Adrenal gland (tissue), 9 donors: ENCODE measurements at regions not wholly inside any gene's neighbourhood (a gene's known extent, or its start where the extent isn't known, plus 50 kb on each side); places are given as distances from the start of the nearest gene placed in this dataset.

ENCODE experiments used
- DNase-seq, 7 donors: peaks; one replicate each; pipeline ENCODE4 v3.0.0-alpha.2; 2019 to 2020
- H3K27ac ChIP-seq, 5 donors: fragments of 200-600 bp; sonication (generic) in 4 of 5; 1 replicate in 3 of 5; 2 replicates in 2 of 5; pipeline versions ENCODE4 v1.5.1 to v1.8.0; 2016 to 2020; ENCODE audit warnings: mild to moderate bottlenecking in 1 of 5
- H3K27me3 ChIP-seq: fragments of 200-600 bp; 2 replicates; pipeline ENCODE4 v1.8.0; 2021
- H3K36me3 ChIP-seq, 2 donors: fragments of 200-600 bp; replicated peaks in 1 of 2; 1 replicate in 1 of 2; 2 replicates in 1 of 2; pipeline versions ENCODE4 v1.5.1 to v1.8.0; 2018 to 2022
- H3K4me1 ChIP-seq, 2 donors: fragments of 200-600 bp; replicated peaks in 1 of 2; 1 replicate in 1 of 2; 2 replicates in 1 of 2; pipeline versions ENCODE4 v1.5.1 to v1.8.0; 2018 to 2021
- H3K4me3 ChIP-seq, 4 donors: fragments of 200-600 bp; sonication (generic) in 3 of 4; one replicate each; pipeline ENCODE4 v1.5.1; 2016 to 2018
- H3K9me3 ChIP-seq, 3 donors: fragments of 200-600 bp; sonication (generic) in 1 of 3; replicated peaks in 1 of 3; 1 replicate in 2 of 3; 2 replicates in 1 of 3; pipeline versions ENCODE4 v1.5.1 to v1.8.0; 2016 to 2021
- POLR2A ChIP-seq, 2 donors: fragments of 450-650 bp; IDR thresholded peaks; one replicate each; pipeline ENCODE4 v1.6.1; 2017; ENCODE audit warnings: antibody characterized with exemption in 2 of 2, mild to moderate bottlenecking in 2 of 2, moderate library complexity in 1 of 2
- WGBS, 4 donors: extraction: QIAGEN DNeasy Blood & Tissue Kit in 2 of 4; methylation state at CpG; one replicate each; pipeline versions ENCODE4 v1.1.5 to v1.1.7; 2013 to 2017; 5-methylcytosine and 5-hydroxymethylcytosine counted together
- intact Hi-C, 2 donors: fragments of 100-400 bp; cut with DNase I; formaldehyde crosslinking; loops; one replicate each; pipeline versions ENCODE4 v1.14.1 to v1.15.0; 2022 to 2023
- TF ChIP-seq, protein P1 (sequence below), 6 experiments: fragments of 450-650 bp in 4 of 6; fragments of 200-600 bp in 2 of 6; sonication (generic) in 1 of 6; IDR thresholded peaks; 1 replicate in 5 of 6; 2 replicates in 1 of 6; pipeline versions ENCODE4 v1.5.1 to v1.8.0; 2016 to 2021; ENCODE audit warnings: antibody characterized with exemption in 6 of 6, mild to moderate bottlenecking in 2 of 6, moderate library complexity in 1 of 6
- donor health status: healthy with polysubstance abuse.
- donor health status: Bipolar disorder and iron deficiency.
- donor health status: DM: yes; HTN: yes; CAD: no.
- donor health status: DM: no; HTN: no; CAD: no.
- donor health status: DM: no; HTN: no; CAD: no.

DNA sequence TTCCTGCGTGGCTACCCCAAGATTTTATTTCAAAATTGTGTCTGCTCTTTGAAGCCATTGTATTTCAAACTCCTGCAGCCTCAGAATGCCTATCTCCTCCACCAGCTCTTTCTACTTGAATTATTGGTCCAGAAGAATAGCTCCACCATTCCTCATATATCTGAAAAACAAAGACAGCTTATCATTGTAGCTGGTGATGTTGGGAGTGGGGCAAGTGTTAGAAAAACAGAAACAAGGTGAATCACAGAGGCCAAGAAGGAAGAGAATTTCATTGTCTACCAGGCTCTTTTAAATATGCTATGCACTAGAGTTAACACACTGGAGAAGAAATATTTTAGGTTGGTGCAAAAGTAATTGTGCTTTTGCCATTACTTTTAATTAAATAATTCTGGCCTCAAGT, 307.9 kb upstream of the ROPN1 start:
- DNase-seq = no peak
- 94 to 100% (median 98%) methylated on average over 1 of the region's 1 CpG for WGBS, 4 donors
- Histone ChIP-seq H3K27me3 (no peaks in the 10 kb centered on the region), H3K36me3 (no peaks in the 10 kb centered on the region), H3K27ac (no peak overlapping the region), H3K4me1 (peaks cover 0 to 8% of the 10 kb centered on the region in 2 donors), H3K9me3 (no peaks in the 10 kb centered on the region), H3K4me3 (no peak overlapping the region)
- TF ChIP-seq, protein P1, sequence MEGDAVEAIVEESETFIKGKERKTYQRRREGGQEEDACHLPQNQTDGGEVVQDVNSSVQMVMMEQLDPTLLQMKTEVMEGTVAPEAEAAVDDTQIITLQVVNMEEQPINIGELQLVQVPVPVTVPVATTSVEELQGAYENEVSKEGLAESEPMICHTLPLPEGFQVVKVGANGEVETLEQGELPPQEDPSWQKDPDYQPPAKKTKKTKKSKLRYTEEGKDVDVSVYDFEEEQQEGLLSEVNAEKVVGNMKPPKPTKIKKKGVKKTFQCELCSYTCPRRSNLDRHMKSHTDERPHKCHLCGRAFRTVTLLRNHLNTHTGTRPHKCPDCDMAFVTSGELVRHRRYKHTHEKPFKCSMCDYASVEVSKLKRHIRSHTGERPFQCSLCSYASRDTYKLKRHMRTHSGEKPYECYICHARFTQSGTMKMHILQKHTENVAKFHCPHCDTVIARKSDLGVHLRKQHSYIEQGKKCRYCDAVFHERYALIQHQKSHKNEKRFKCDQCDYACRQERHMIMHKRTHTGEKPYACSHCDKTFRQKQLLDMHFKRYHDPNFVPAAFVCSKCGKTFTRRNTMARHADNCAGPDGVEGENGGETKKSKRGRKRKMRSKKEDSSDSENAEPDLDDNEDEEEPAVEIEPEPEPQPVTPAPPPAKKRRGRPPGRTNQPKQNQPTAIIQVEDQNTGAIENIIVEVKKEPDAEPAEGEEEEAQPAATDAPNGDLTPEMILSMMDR (IDR thresholded peaks at IDR 0.05) = no peak
- TF ChIP-seq POLR2A (IDR thresholded peaks at IDR 0.05) = no peak
- intact Hi-C loops = no loop called here

- DNase-seq = peak in 1 of 7 donors; percentile 7
- H3K4me3 ChIP-seq = no peak overlapping the region
- H3K4me1 ChIP-seq = peaks cover 0 to 8% of the 10 kb centered on the region in 2 donors
- no peaks in the 10 kb centered on the region for H3K36me3 ChIP-seq
- H3K27me3 ChIP-seq = no peaks in the 10 kb centered on the region
- intact Hi-C loops = no loop called here
- WGBS, 4 donors = 82 to 87% (median 84%) methylated on average over 4 of the region's 4 CpGs
- H3K27ac ChIP-seq = no peak overlapping the region
- no peaks in the 10 kb centered on the region for H3K9me3 ChIP-seq
- TF ChIP-seq, protein P1 (IDR thresholded peaks at IDR 0.05) = no peak
- no peak for TF ChIP-seq POLR2A (IDR thresholded peaks at IDR 0.05)
Measured at GRCh38 chr3:124300416-124300815, 308.5 kb upstream of the ROPN1 start.

- Histone ChIP-seq H3K27me3 (no peaks in the 10 kb centered on the region), H3K9me3 (peaks cover 0 to 19% (median 0%) of the 10 kb centered on the region in 3 donors), H3K27ac (no peak overlapping the region), H3K36me3 (no peaks in the 10 kb centered on the region), H3K4me3 (no peak overlapping the region), H3K4me1 (peaks cover 0 to 3% of the 10 kb centered on the region in 2 donors)
- intact Hi-C loops = no loop called here
- WGBS, 4 donors = 89 to 95% (median 93%) methylated on average over 5 of the region's 5 CpGs
- no peak for TF ChIP-seq POLR2A (IDR thresholded peaks at IDR 0.05)
- TF ChIP-seq, protein P1 (IDR thresholded peaks at IDR 0.05) = no peak
- DNase-seq = no peak
Measured at GRCh38 chr3:124303305-124303910, 311.5 kb upstream of the ROPN1 start.

DNA sequence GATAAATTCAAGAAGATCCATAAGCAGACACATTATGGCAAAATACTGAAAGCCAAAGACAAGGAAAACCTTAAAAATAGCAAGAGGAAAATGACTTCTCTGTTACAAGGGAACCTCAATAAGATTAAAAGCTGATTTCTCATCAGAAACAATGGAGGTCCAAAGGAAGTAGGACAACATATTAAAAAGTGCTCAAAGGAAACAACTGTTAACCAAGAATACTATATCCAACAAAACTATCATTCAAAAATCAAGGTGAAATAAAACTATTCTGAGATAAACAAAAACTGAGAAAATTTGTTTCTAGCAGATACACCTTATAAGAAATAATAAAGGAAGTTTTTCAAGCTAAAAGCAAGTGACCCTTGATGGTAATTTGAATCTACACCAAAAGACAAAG, 314.7 kb upstream of the ROPN1 start:
- intact Hi-C loops = no loop called here

More for the DNA sequence above, 314.7 kb upstream of the ROPN1 start:
- H3K27ac ChIP-seq = no peak overlapping the region
- no peaks in the 10 kb centered on the region for H3K36me3 ChIP-seq
- H3K27me3 ChIP-seq = no peaks in the 10 kb centered on the region
- no peak overlapping the region for H3K4me3 ChIP-seq
- no peak for DNase-seq
- H3K9me3 ChIP-seq = peaks cover 0 to 19% (median 0%) of the 10 kb centered on the region in 3 donors
- H3K4me1 ChIP-seq = no peaks in the 10 kb centered on the region
- TF ChIP-seq POLR2A (IDR thresholded peaks at IDR 0.05) = no peak
- TF ChIP-seq, protein P1 (IDR thresholded peaks at IDR 0.05) = no peak
